Neural crest cell (in vitro differentiated cells): ENCODE measurements at regions not wholly inside any gene's neighbourhood (a gene's known extent, or its start where the extent isn't known, plus 50 kb on each side); places are given as distances from the start of the nearest gene placed in this dataset.

Experiments used
- DNase-seq: peaks from one replicate; pipeline ENCODE4 v3.0.0; 2021; ENCODE audit warnings: low read depth, mixed read lengths, low spot score
- H3K27ac Mint-ChIP-seq: one replicate; pipeline ENCODE4 v1.8.0; 2021; ENCODE audit warnings: mild to moderate bottlenecking, mixed read lengths; ENCODE audit not compliant: unreplicated experiment
- H3K27me3 Mint-ChIP-seq: 2 replicates; pipeline ENCODE4 v1.8.0; 2021; ENCODE audit warnings: low read depth, mild to moderate bottlenecking, mixed read lengths
- H3K36me3 Mint-ChIP-seq: 2 replicates; pipeline ENCODE4 v1.8.0; 2021; ENCODE audit warnings: low read depth, mild to moderate bottlenecking, mixed read lengths
- H3K4me1 Mint-ChIP-seq: 2 replicates; pipeline ENCODE4 v1.8.0; 2021; ENCODE audit warnings: mixed read lengths
- H3K4me3 Mint-ChIP-seq: one replicate; pipeline ENCODE4 v1.8.0; 2021; ENCODE audit warnings: mild to moderate bottlenecking, mixed read lengths
- H3K9me3 Mint-ChIP-seq: 2 replicates; pipeline ENCODE4 v1.8.0; 2021; ENCODE audit warnings: mixed read lengths
- TF ChIP-seq, protein P1 (sequence below): fragments of 200-600 bp; sonication (generic); conservative IDR thresholded peaks from 2 replicates; pipeline ENCODE4 v1.5.0; 2021; ENCODE audit warnings: antibody characterized with exemption, mild to moderate bottlenecking

DNA sequence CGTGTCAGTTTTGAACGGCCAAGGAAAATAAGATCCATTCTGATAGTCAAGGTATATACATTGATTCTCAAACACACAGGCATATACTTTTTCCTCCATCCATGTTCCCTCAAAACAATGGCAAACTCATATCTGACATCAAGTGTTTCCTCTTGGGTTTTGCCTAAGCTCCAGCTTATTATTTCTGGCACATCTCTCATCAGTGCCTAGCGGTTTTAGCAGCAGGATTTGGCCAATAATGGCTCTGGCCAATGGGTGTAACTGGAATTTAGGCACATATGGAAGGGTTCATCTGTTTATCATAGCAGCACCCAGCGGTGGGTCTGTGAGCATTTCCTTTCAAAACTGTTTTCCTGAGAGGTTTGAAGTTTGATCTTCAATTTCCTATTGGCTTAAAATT is 161.6 kb upstream of the TLL1 start:
- no peak for DNase-seq
- Mint-ChIP-seq H3K4me3 (no peak overlapping the region), H3K36me3 (no peaks in the 10 kb centered on the region), H3K9me3 (no peaks in the 10 kb centered on the region), H3K27me3 (no peaks in the 10 kb centered on the region), H3K4me1 (no peaks in the 10 kb centered on the region), H3K27ac (no peak overlapping the region)
- TF ChIP-seq, protein P1, sequence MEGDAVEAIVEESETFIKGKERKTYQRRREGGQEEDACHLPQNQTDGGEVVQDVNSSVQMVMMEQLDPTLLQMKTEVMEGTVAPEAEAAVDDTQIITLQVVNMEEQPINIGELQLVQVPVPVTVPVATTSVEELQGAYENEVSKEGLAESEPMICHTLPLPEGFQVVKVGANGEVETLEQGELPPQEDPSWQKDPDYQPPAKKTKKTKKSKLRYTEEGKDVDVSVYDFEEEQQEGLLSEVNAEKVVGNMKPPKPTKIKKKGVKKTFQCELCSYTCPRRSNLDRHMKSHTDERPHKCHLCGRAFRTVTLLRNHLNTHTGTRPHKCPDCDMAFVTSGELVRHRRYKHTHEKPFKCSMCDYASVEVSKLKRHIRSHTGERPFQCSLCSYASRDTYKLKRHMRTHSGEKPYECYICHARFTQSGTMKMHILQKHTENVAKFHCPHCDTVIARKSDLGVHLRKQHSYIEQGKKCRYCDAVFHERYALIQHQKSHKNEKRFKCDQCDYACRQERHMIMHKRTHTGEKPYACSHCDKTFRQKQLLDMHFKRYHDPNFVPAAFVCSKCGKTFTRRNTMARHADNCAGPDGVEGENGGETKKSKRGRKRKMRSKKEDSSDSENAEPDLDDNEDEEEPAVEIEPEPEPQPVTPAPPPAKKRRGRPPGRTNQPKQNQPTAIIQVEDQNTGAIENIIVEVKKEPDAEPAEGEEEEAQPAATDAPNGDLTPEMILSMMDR: no peak

DNA sequence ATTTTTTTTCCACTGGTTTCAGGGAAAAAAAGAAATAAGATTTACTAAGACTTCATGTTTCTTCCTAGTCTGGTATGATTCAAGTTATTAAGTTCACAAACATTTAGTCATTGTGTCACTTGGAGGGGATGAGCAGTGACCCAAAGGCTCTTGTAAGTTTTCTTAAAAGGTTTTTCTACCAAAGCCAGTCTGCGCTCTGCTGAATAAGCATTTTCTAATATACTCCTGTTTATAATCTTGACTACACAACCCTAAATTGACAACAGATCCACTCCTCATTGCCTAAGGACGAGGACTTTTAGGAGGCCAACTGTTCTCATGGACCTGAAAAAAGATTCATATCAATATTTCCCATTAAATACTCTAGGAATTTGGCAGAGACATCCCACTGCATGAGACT is 161.1 kb upstream of the TLL1 start:
- no peaks in the 10 kb centered on the region for H3K9me3 Mint-ChIP-seq
- no peaks in the 10 kb centered on the region for H3K4me1 Mint-ChIP-seq
- H3K27ac Mint-ChIP-seq: no peak overlapping the region
- no peak for DNase-seq
- TF ChIP-seq, protein P1: no peak
- no peaks in the 10 kb centered on the region for H3K36me3 Mint-ChIP-seq
- H3K27me3 Mint-ChIP-seq: no peaks in the 10 kb centered on the region
- H3K4me3 Mint-ChIP-seq: no peak overlapping the region

DNA sequence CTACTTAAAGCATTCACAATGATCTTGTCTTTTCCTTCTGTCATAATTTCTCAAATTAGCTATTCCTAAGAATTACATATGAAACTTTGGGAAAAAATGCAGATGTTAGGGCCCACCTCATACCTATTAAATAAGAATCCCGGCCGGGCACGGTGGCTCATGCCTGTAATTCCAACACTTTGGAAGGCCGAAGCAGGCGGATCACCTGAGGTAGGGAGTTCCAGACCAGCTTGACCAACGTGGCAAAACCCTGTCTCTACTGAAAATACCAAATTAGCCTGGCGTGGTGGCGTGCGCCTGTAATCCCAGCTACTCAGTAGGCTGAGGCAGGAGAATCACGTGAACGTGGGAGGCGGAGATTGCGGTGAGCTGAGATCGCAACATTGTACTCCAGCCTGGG is 158.4 kb upstream of the TLL1 start:
- H3K9me3 Mint-ChIP-seq: no peaks in the 10 kb centered on the region
- DNase-seq: no peak
- H3K27me3 Mint-ChIP-seq: no peaks in the 10 kb centered on the region
- H3K4me3 Mint-ChIP-seq: no peak overlapping the region
- TF ChIP-seq, protein P1: no peak
- no peak overlapping the region for H3K27ac Mint-ChIP-seq
- no peaks in the 10 kb centered on the region for H3K36me3 Mint-ChIP-seq
- no peaks in the 10 kb centered on the region for H3K4me1 Mint-ChIP-seq

DNA sequence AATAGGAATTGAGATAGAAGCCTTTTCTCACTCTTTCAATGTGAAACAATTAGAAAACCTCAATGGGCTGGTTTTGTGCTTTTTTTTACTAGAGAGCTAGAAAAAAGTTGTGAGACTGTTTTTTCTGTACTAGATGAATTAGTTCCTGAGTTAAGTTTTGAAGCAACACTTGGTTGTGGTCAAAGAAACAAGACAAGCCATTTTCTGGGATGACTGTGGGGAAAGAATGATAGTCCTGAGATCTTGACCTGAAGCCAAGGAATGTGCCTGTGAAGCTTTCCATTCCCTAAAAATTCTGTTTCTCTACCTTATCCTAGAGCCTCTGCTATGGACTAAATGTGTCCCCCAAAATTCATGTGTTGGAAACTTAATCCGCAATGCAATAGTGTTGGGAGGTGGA is 157.8 kb upstream of the TLL1 start:
- TF ChIP-seq, protein P1: no peak
- no peaks in the 10 kb centered on the region for H3K9me3 Mint-ChIP-seq
- no peaks in the 10 kb centered on the region for H3K27me3 Mint-ChIP-seq
- no peak for DNase-seq
- no peak overlapping the region for H3K27ac Mint-ChIP-seq
- no peak overlapping the region for H3K4me3 Mint-ChIP-seq
- H3K4me1 Mint-ChIP-seq: no peaks in the 10 kb centered on the region
- no peaks in the 10 kb centered on the region for H3K36me3 Mint-ChIP-seq

DNA sequence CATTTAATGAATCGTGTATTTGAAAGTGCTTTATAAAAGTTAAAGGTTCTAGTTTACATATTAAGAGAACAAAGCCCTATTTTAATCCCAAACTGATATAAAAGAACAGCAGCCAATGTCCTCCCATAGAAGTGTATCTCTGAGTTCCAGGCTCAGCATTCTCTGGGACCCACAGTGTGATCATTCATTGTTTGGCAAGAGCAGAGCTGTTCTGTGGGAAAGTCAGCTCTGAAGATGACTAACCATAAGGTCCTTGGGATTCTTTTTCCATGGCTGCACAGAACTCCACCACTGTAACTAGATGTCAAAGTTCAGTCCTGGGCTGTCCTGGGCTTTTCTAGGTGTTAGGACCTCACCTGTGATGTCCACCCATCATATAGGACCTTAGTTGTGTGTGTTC is 157.0 kb upstream of the TLL1 start:
- Mint-ChIP-seq H3K27me3 (no peaks in the 10 kb centered on the region), H3K4me1 (no peaks in the 10 kb centered on the region), H3K4me3 (no peak overlapping the region), H3K9me3 (no peaks in the 10 kb centered on the region), H3K27ac (no peak overlapping the region), H3K36me3 (no peaks in the 10 kb centered on the region)
- DNase-seq: no peak
- TF ChIP-seq, protein P1: no peak

DNA sequence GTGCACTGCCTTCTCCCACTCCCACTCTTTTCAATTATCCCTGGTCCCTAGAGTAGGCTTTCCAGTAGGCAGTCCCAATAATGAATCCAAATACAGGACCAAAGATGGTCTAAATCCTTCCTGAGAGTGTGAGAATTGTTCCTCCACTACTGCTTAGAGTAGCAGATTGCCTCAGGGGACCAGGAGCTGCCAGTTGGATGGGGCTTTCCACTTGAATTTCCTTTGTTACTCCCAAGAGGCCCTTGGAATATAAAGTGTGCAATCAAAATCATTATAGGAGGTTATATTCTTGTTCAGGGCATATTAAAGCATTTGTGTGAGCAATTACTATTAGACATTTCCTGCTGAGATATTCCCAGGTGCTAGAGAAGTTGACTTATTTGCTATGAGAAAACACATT is 156.6 kb upstream of the TLL1 start:
- no peak for DNase-seq
- Mint-ChIP-seq H3K4me3 (no peak overlapping the region), H3K27ac (no peak overlapping the region), H3K27me3 (no peaks in the 10 kb centered on the region), H3K9me3 (no peaks in the 10 kb centered on the region), H3K4me1 (no peaks in the 10 kb centered on the region), H3K36me3 (no peaks in the 10 kb centered on the region)
- TF ChIP-seq, protein P1: no peak
